ENCODE measurements at regions not wholly inside any gene's neighbourhood (a gene's known extent, or its start where the extent isn't known, plus 50 kb on each side); places are given as distances from the start of the nearest gene placed in this dataset.

DNA sequence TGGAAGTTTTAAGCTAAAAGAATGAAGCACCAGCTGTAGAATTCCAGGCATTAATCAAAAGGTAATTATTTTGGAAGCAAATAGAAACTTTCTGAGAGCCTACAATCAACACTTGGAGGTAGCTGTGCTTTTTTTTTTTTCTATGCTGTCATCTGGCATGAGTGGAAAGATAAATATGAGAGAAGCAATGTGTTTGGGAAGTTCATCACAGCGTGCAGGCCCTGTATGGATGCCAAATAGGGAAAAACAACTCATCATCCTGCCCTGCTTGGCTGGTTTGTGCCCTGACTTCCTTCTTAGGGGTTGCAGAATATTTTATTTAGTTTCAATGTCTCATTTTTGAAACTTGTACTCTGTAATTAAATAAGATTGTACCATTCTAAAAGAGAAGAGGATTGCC lies 437.4 kb downstream of the PIK3C3 start:
- no TSS peak for BruUV-seq (replicated peaks)
- ChIA-PET CTCF (ENCODE audit: low intra/inter-chr PET ratio) (no interaction called here), POLR2A (no interaction called here)
- H3K4me1 ChIP-seq (replicated peaks in 1 of 2; ENCODE audit: control insufficient read depth in 2 of 2, insufficient read depth in 2 of 2, low read length in 2 of 2): no peaks in the 10 kb centered on the region
- no peaks in the 10 kb centered on the region for H3K79me2 ChIP-seq (ENCODE audit: control insufficient read depth, insufficient read depth, low read length)
- H3K36me3 ChIP-seq (ENCODE audit: control insufficient read depth, insufficient read depth, low read length): no peaks in the 10 kb centered on the region
- TF ChIP-seq, protein P1, sequence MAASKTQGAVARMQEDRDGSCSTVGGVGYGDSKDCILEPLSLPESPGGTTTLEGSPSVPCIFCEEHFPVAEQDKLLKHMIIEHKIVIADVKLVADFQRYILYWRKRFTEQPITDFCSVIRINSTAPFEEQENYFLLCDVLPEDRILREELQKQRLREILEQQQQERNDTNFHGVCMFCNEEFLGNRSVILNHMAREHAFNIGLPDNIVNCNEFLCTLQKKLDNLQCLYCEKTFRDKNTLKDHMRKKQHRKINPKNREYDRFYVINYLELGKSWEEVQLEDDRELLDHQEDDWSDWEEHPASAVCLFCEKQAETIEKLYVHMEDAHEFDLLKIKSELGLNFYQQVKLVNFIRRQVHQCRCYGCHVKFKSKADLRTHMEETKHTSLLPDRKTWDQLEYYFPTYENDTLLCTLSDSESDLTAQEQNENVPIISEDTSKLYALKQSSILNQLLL (CRISPR knock-in tag; IDR thresholded peaks at IDR 0.05; ENCODE audit: borderline replicate concordance): no peak
- TF ChIP-seq PHF21A (IDR thresholded peaks at IDR 0.05; ENCODE audit: borderline replicate concordance, low read depth) (no peak), FOXK1 (CRISPR knock-in tag; IDR thresholded peaks at IDR 0.05; ENCODE audit: borderline replicate concordance) (no peak), SMARCE1 (IDR thresholded peaks at IDR 0.05) (no peak)
- TF ChIP-seq, protein P2, sequence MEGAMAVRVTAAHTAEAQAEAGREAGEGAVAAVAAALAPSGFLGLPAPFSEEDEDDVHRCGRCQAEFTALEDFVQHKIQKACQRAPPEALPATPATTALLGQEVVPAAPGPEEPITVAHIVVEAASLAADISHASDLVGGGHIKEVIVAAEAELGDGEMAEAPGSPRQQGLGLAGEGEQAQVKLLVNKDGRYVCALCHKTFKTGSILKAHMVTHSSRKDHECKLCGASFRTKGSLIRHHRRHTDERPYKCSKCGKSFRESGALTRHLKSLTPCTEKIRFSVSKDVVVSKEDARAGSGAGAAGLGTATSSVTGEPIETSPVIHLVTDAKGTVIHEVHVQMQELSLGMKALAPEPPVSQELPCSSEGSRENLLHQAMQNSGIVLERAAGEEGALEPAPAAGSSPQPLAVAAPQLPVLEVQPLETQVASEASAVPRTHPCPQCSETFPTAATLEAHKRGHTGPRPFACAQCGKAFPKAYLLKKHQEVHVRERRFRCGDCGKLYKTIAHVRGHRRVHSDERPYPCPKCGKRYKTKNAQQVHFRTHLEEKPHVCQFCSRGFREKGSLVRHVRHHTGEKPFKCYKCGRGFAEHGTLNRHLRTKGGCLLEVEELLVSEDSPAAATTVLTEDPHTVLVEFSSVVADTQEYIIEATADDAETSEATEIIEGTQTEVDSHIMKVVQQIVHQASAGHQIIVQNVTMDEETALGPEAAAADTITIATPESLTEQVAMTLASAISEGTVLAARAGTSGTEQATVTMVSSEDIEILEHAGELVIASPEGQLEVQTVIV (CRISPR knock-in tag; IDR thresholded peaks at IDR 0.05; ENCODE audit: borderline replicate concordance): no peak
- no peaks in the 10 kb centered on the region for H3K9me3 ChIP-seq (replicated peaks; ENCODE audit: control insufficient read depth, insufficient read depth, low read depth, low read length)
- no peaks in the 10 kb centered on the region for H4K20me1 ChIP-seq (replicated peaks; ENCODE audit: control insufficient read depth, insufficient read depth, low read length)
- intact Hi-C loops (cut with micrococcal nuclease) (no loop called here), in situ Hi-C loops (cut with MboI) (no loop called here)
- H3K4me2 ChIP-seq (ENCODE audit: insufficient read depth, low read length): no peak overlapping the region
- no peak overlapping the region for H2AFZ ChIP-seq (ENCODE audit: low read depth, low read length)
- FAIRE-seq (no peak), ATAC-seq (no peak), DNase-seq (ENCODE audit: extremely low read depth in 1 of 4, low spot score in 3 of 4) (no peak)
- no peak overlapping the region for H3K9ac ChIP-seq (ENCODE audit: insufficient read depth in 1 of 2, low read depth in 2 of 2, low read length in 2 of 2)
- no peaks in the 10 kb centered on the region for H3K27me3 ChIP-seq (ENCODE audit: control insufficient read depth in 2 of 2, insufficient read depth in 2 of 2, low read length in 2 of 2)
- no peaks in the 10 kb centered on the region for H3K9me1 ChIP-seq (ENCODE audit: control insufficient read depth, insufficient read depth, low read length)
- 0% methylated on average over 1 of the region's 1 CpG for WGBS (ENCODE audit: insufficient coverage, low coverage, missing lambda C conversion rate)
- no peak overlapping the region for H3K27ac ChIP-seq (ENCODE audit: extremely low read depth, low read depth, low read length)
- no peak overlapping the region for H3K4me3 ChIP-seq
